Astrocyte (in vitro differentiated cells and primary cell): ENCODE measurements at regions not wholly inside any gene's neighbourhood (a gene's known extent, or its start where the extent isn't known, plus 50 kb on each side); places are given as distances from the start of the nearest gene placed in this dataset.

Source experiments
- DNase-seq: peaks from one replicate; pipeline ENCODE4 v3.0.0-alpha.2; 2010; ENCODE audit warnings: low read depth
- FAIRE-seq: peaks from 2 replicates; lab custom pipeline; 2011; peaks lifted over from hg19 to GRCh38; lab: Jason Lieb, UNC
- H2AFZ ChIP-seq: 2 replicates; pipeline ENCODE4 v1.6.0; 2012; ENCODE audit warnings: low read depth, low read length, inconsistent platforms
- H3K27ac ChIP-seq: 2 replicates; pipeline ENCODE4 v1.5.1; 2011; ENCODE audit warnings: low read depth, low read length, inconsistent platforms
- H3K27me3 ChIP-seq: 2 replicates; pipeline ENCODE4 v1.6.0; 2011; ENCODE audit warnings: low read length, inconsistent platforms; ENCODE audit not compliant: insufficient read depth
- H3K36me3 ChIP-seq: 2 replicates; pipeline ENCODE4 v1.5.1; 2011; ENCODE audit warnings: low read length, inconsistent platforms; ENCODE audit not compliant: insufficient read depth
- H3K4me1 ChIP-seq: 2 replicates; pipeline ENCODE4 v1.5.1; 2011; ENCODE audit warnings: low read length, inconsistent platforms; ENCODE audit not compliant: insufficient read depth
- H3K4me2 ChIP-seq: 2 replicates; pipeline ENCODE4 v1.6.0; 2012; ENCODE audit warnings: low read length, inconsistent platforms
- H3K4me3 ChIP-seq: 2 replicates; pipeline ENCODE4 v1.5.1; 2011; ENCODE audit warnings: low read depth, mild to moderate bottlenecking, low read length, inconsistent platforms; ENCODE audit not compliant: insufficient read depth
- H3K79me2 ChIP-seq: 2 replicates; pipeline ENCODE4 v1.6.0; 2012; ENCODE audit warnings: mild to moderate bottlenecking, low read length, inconsistent platforms; ENCODE audit not compliant: insufficient read depth
- H3K9ac ChIP-seq: 2 replicates; pipeline ENCODE4 v1.6.0; 2012; ENCODE audit warnings: mild to moderate bottlenecking, low read length, inconsistent platforms
- H3K9me3 ChIP-seq: 2 replicates; pipeline ENCODE4 v1.5.1; 2012; ENCODE audit warnings: low read depth, mild to moderate bottlenecking, low read length, inconsistent platforms; ENCODE audit not compliant: insufficient read depth
- H4K20me1 ChIP-seq: 2 replicates; pipeline ENCODE4 v1.6.0; 2012; ENCODE audit warnings: low read length, inconsistent platforms; ENCODE audit not compliant: insufficient read depth
- H3K27ac Mint-ChIP-seq: one replicate; pipeline ENCODE4 v1.8.0; 2021; ENCODE audit warnings: mild to moderate bottlenecking, mixed read lengths; ENCODE audit not compliant: unreplicated experiment
- H3K27me3 Mint-ChIP-seq: one replicate; pipeline ENCODE4 v1.8.0; 2021; ENCODE audit warnings: low read depth, mixed read lengths; ENCODE audit not compliant: unreplicated experiment
- H3K36me3 Mint-ChIP-seq: one replicate; pipeline ENCODE4 v1.8.0; 2021; ENCODE audit warnings: low read depth, mixed read lengths; ENCODE audit not compliant: unreplicated experiment
- H3K4me1 Mint-ChIP-seq: one replicate; pipeline ENCODE4 v1.8.0; 2021; ENCODE audit warnings: low read depth, mixed read lengths; ENCODE audit not compliant: unreplicated experiment
- H3K4me3 Mint-ChIP-seq: one replicate; pipeline ENCODE4 v1.8.0; 2021; ENCODE audit warnings: mild to moderate bottlenecking, moderate library complexity, mixed read lengths; ENCODE audit not compliant: unreplicated experiment
- H3K9me3 Mint-ChIP-seq: one replicate; pipeline ENCODE4 v1.8.0; 2021; ENCODE audit warnings: mild to moderate bottlenecking, mixed read lengths; ENCODE audit not compliant: unreplicated experiment
- CTCF ChIP-seq: IDR thresholded peaks from 2 replicates; pipeline ENCODE4 v1.5.1; 2011; ENCODE audit warnings: low read depth, mild to moderate bottlenecking, inconsistent platforms, low read length, moderate library complexity; ENCODE audit not compliant: insufficient read depth
- EZH2 ChIP-seq: IDR thresholded peaks from 2 replicates; pipeline ENCODE4 v1.6.1; 2012; ENCODE audit warnings: mild to moderate bottlenecking, low read length, inconsistent platforms; ENCODE audit not compliant: insufficient read depth

DNA sequence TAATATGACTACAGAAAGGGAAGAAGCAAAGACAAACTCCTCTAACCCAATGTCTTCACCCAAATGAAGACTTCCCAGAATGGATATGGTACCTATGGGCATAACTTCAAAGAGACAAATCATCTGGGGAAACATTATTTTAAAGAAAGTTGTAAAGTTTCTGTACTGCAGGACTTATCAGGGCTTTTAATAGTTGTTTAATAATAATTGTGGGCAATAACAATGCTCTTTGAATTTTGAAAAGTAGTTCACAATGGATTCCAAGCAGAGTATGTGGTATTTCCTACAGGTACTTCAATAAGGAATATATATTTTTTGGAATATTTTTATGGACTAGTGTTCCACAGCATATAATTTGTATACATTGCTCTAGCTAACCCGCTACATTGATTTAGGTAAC is 503.1 kb downstream of the MCTP2 start:
- no peaks in the 10 kb centered on the region for H3K36me3 ChIP-seq
- H3K9ac ChIP-seq, result no peak overlapping the region
- FAIRE-seq, result no peak
- H3K4me3 ChIP-seq, result no peak overlapping the region
- Mint-ChIP-seq H3K27ac (no peak overlapping the region), H3K36me3 (no peaks in the 10 kb centered on the region), H3K4me1 (peaks cover 5% of the 10 kb centered on the region), H3K27me3 (peaks cover 3% of the 10 kb centered on the region), H3K4me3 (no peak overlapping the region), H3K9me3 (no peaks in the 10 kb centered on the region)
- no peaks in the 10 kb centered on the region for H3K79me2 ChIP-seq
- DNase-seq, result no peak
- no peaks in the 10 kb centered on the region for H3K4me1 ChIP-seq
- no peaks in the 10 kb centered on the region for H4K20me1 ChIP-seq
- no peak overlapping the region for H2AFZ ChIP-seq
- no peak overlapping the region for H3K27ac ChIP-seq
- no peak for TF ChIP-seq CTCF
- TF ChIP-seq EZH2, result no peak
- no peaks in the 10 kb centered on the region for H3K27me3 ChIP-seq
- H3K9me3 ChIP-seq, result no peaks in the 10 kb centered on the region
- no peak overlapping the region for H3K4me2 ChIP-seq

DNA sequence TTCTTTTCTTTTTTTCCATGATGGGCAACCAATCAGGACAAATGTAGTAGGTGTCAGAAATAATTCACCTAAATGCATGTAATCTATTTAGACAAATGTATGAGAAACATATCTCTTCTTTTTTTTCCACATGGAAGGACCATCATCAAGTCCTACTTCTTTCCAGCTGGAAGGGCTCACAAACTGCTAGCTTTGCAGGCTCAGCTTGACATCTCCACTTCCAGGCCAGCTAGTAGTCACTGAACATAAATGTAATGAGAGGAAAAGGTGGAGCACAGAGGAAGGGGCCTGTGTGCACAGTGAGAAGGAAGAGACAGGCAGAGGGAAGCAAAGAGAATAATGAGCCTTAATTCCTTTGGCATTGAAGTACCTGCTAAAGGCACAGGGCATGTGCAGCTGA is 504.9 kb downstream of the MCTP2 start:
- no peak overlapping the region for H3K4me3 ChIP-seq
- no peak overlapping the region for H2AFZ ChIP-seq
- Mint-ChIP-seq H3K9me3 (no peaks in the 10 kb centered on the region), H3K4me3 (no peak overlapping the region), H3K27ac (no peak overlapping the region), H3K4me1 (peaks cover 5% of the 10 kb centered on the region), H3K36me3 (no peaks in the 10 kb centered on the region), H3K27me3 (peaks cover 3% of the 10 kb centered on the region)
- H3K9me3 ChIP-seq, result no peaks in the 10 kb centered on the region
- no peaks in the 10 kb centered on the region for H3K27me3 ChIP-seq
- DNase-seq (no peak), FAIRE-seq (no peak)
- H3K4me1 ChIP-seq, result no peaks in the 10 kb centered on the region
- TF ChIP-seq CTCF (no peak), EZH2 (no peak)
- no peaks in the 10 kb centered on the region for H3K36me3 ChIP-seq
- H4K20me1 ChIP-seq, result no peaks in the 10 kb centered on the region
- H3K79me2 ChIP-seq, result no peaks in the 10 kb centered on the region
- H3K27ac ChIP-seq, result no peak overlapping the region
- H3K9ac ChIP-seq, result no peak overlapping the region
- H3K4me2 ChIP-seq, result no peak overlapping the region

DNA sequence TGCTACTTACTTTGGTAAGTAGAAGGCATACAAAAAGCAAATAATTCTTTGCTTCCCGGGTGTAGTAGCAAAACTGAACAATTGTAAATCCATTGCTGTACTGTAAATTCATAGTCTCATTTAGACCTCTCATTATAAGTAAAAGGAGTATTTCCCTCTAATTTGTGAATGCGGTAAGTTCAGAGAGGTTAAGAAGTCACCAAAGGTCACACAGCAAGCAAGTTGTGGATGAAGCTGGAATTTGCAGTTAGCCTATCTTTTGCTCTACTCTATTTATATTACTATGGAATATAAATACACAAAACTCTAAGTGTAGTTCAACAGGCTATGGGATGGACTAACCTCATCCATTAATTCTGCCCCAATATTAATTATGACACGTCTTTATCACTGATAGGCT is 508.3 kb downstream of the MCTP2 start:
- Mint-ChIP-seq H3K4me1 (peaks cover 5% of the 10 kb centered on the region), H3K27me3 (peaks cover 3% of the 10 kb centered on the region), H3K36me3 (no peaks in the 10 kb centered on the region), H3K4me3 (no peak overlapping the region), H3K9me3 (peaks cover 2% of the 10 kb centered on the region), H3K27ac (no peak overlapping the region)
- Histone ChIP-seq H3K9me3 (no peaks in the 10 kb centered on the region), H4K20me1 (no peaks in the 10 kb centered on the region), H3K79me2 (no peaks in the 10 kb centered on the region), H3K9ac (no peak overlapping the region), H3K36me3 (no peaks in the 10 kb centered on the region), H3K27me3 (no peaks in the 10 kb centered on the region), H3K4me1 (no peaks in the 10 kb centered on the region), H3K4me3 (no peak overlapping the region), H2AFZ (no peak overlapping the region), H3K4me2 (no peak overlapping the region), H3K27ac (no peak overlapping the region)
- TF ChIP-seq EZH2 (no peak), CTCF (no peak)
- FAIRE-seq, result no peak
- no peak for DNase-seq
